HEK293 (cell line): ENCODE measurements at regions not wholly inside any gene's neighbourhood (a gene's known extent, or its start where the extent isn't known, plus 50 kb on each side); places are given as distances from the start of the nearest gene placed in this dataset.

Source experiments
- CTCF ChIA-PET: fragments of 350-600 bp; formaldehyde crosslinking; extraction: SDS; loops from one replicate; lab custom pipeline; 2021; ENCODE audit warnings: antibody characterized with exemption; lab: Yijun Ruan, JAX
- POLR2A ChIA-PET: fragments of 300-600 bp; formaldehyde crosslinking; extraction: SDS; loops from one replicate; lab custom pipeline; 2020; ENCODE audit warnings: antibody characterized with exemption, inconsistent platforms; lab: Yijun Ruan, JAX
- H3K27ac ChIP-seq: fragments of 200-500 bp; sonication (Bioruptor generic); 2 replicates; pipeline ENCODE4 v1.5.1; 2014; ENCODE audit warnings: low read depth, low read length, control low read depth, inconsistent platforms; ENCODE audit errors: extremely low read depth
- H3K36me3 ChIP-seq, 2 experiments: fragments of 200-500 bp in 1 of 2; sonication (Bioruptor generic) in 1 of 2; 1 replicate in 1 of 2; 2 replicates in 1 of 2; pipeline ENCODE4 v1.5.1; 2014 to 2017; ENCODE audit warnings: inconsistent platforms in 2 of 2, low read length in 2 of 2; ENCODE audit not compliant: control insufficient read depth in 2 of 2, insufficient read depth in 1 of 2
- H3K4me1 ChIP-seq: fragments of 200-500 bp; sonication (Bioruptor generic); 2 replicates; pipeline ENCODE4 v1.5.1; 2014; ENCODE audit warnings: mild to moderate bottlenecking, low read length, inconsistent platforms; ENCODE audit not compliant: control insufficient read depth, insufficient read depth
- H3K4me3 ChIP-seq: 2 replicates; pipeline ENCODE4 v1.5.1; 2011; ENCODE audit warnings: low read depth, mild to moderate bottlenecking, control low read depth, low read length, moderate library complexity
- H3K9me3 ChIP-seq: fragments of 200-500 bp; sonication (Bioruptor generic); 2 replicates; pipeline ENCODE4 v1.5.1; 2014; ENCODE audit warnings: low read depth, low read length, inconsistent platforms; ENCODE audit not compliant: control insufficient read depth, insufficient read depth
- HOXA7 ChIP-seq: sonication (generic); formaldehyde crosslinking; IDR thresholded peaks from 2 replicates; pipeline ENCODE4 v1.8.1; 2022; ENCODE audit warnings: missing genetic modification reagents, borderline replicate concordance
- HOXD13 ChIP-seq: sonication (generic); formaldehyde crosslinking; IDR thresholded peaks from 2 replicates; pipeline ENCODE4 v1.8.0; 2022; ENCODE audit warnings: missing genetic modification reagents, borderline replicate concordance
- MZF1 ChIP-seq: fragments of 450-650 bp; formaldehyde crosslinking; IDR thresholded peaks from 2 replicates; pipeline ENCODE4 v1.5.1; 2017; ENCODE audit warnings: missing biosample characterization, missing genetic modification characterization, borderline replicate concordance
- SP3 ChIP-seq: fragments of 450-650 bp; formaldehyde crosslinking; IDR thresholded peaks from 2 replicates; pipeline ENCODE4 v1.5.1; 2016; ENCODE audit warnings: missing biosample characterization, missing genetic modification characterization
- YY2 ChIP-seq: fragments of 450-650 bp; formaldehyde crosslinking; IDR thresholded peaks from 2 replicates; pipeline ENCODE4 v1.5.1; 2016; ENCODE audit warnings: missing biosample characterization, missing genetic modification characterization
- ZBTB1 ChIP-seq: fragments of 450-650 bp; formaldehyde crosslinking; IDR thresholded peaks from 2 replicates; pipeline ENCODE4 v1.5.1; 2016; ENCODE audit warnings: missing biosample characterization, missing genetic modification characterization
- ZNF114 ChIP-seq: fragments of 450-650 bp; formaldehyde crosslinking; IDR thresholded peaks from 2 replicates; pipeline ENCODE4 v1.5.0; 2017; ENCODE audit warnings: missing biosample characterization, missing genetic modification characterization
- ZNF121 ChIP-seq: fragments of 450-650 bp; formaldehyde crosslinking; IDR thresholded peaks from 2 replicates; pipeline ENCODE4 v1.5.1; 2016; ENCODE audit warnings: missing biosample characterization, missing genetic modification characterization
- ZNF133 ChIP-seq: fragments of 450-650 bp; formaldehyde crosslinking; IDR thresholded peaks from 2 replicates; pipeline ENCODE4 v1.5.1; 2016; ENCODE audit warnings: missing biosample characterization, missing genetic modification characterization
- ZNF138 ChIP-seq: fragments of 450-650 bp; formaldehyde crosslinking; IDR thresholded peaks from 2 replicates; pipeline ENCODE4 v1.5.1; 2016; ENCODE audit warnings: missing biosample characterization, missing genetic modification characterization, borderline replicate concordance
- ZNF155 ChIP-seq: fragments of 450-650 bp; formaldehyde crosslinking; IDR thresholded peaks from 2 replicates; pipeline ENCODE4 v1.5.1; 2016; ENCODE audit warnings: missing biosample characterization, missing genetic modification characterization
- ZNF169 ChIP-seq: fragments of 450-650 bp; formaldehyde crosslinking; IDR thresholded peaks from 2 replicates; pipeline ENCODE4 v1.5.1; 2016; ENCODE audit warnings: missing biosample characterization, missing genetic modification characterization
- ZNF184 ChIP-seq: fragments of 450-650 bp; IDR thresholded peaks from 2 replicates; pipeline ENCODE4 v1.5.1; 2018; ENCODE audit warnings: missing biosample characterization, mild to moderate bottlenecking, missing genetic modification characterization
- ZNF211 ChIP-seq: fragments of 450-650 bp; formaldehyde crosslinking; IDR thresholded peaks from 2 replicates; pipeline ENCODE4 v1.5.1; 2016; ENCODE audit warnings: low read depth, missing biosample characterization, missing genetic modification characterization
- ZNF23 ChIP-seq: fragments of 450-650 bp; formaldehyde crosslinking; IDR thresholded peaks from 2 replicates; pipeline ENCODE4 v1.5.1; 2016; ENCODE audit warnings: missing biosample characterization, missing genetic modification characterization, borderline replicate concordance
- ZNF302 ChIP-seq: fragments of 450-650 bp; formaldehyde crosslinking; IDR thresholded peaks from 2 replicates; pipeline ENCODE4 v1.5.1; 2016; ENCODE audit warnings: missing biosample characterization, missing genetic modification characterization, low read depth
- ZNF394 ChIP-seq: fragments of 450-650 bp; formaldehyde crosslinking; IDR thresholded peaks from 2 replicates; pipeline ENCODE4 v1.5.1; 2016; ENCODE audit warnings: missing biosample characterization, missing genetic modification characterization, mild to moderate bottlenecking, moderate library complexity, borderline replicate concordance
- ZNF433 ChIP-seq: fragments of 450-650 bp; formaldehyde crosslinking; IDR thresholded peaks from 2 replicates; pipeline ENCODE4 v1.5.1; 2016; ENCODE audit warnings: missing biosample characterization, missing genetic modification characterization, low read depth
- ZNF48 ChIP-seq: fragments of 450-650 bp; formaldehyde crosslinking; IDR thresholded peaks from 2 replicates; pipeline ENCODE4 v1.5.1; 2016; ENCODE audit warnings: missing biosample characterization, missing genetic modification characterization
- ZNF561 ChIP-seq: fragments of 450-650 bp; IDR thresholded peaks from 2 replicates; pipeline ENCODE4 v1.5.1; 2018; ENCODE audit warnings: missing biosample characterization, missing genetic modification characterization, borderline replicate concordance
- ZNF623 ChIP-seq: fragments of 450-650 bp; formaldehyde crosslinking; IDR thresholded peaks from 2 replicates; pipeline ENCODE4 v1.5.1; 2016; ENCODE audit warnings: missing biosample characterization, missing genetic modification characterization
- ZNF626 ChIP-seq: fragments of 450-650 bp; sonication (Bioruptor Pico); formaldehyde crosslinking; IDR thresholded peaks from 2 replicates; pipeline ENCODE4 v1.5.1; 2018; ENCODE audit warnings: missing biosample characterization, missing genetic modification characterization, inconsistent platforms
- ZNF629 ChIP-seq: fragments of 450-650 bp; formaldehyde crosslinking; IDR thresholded peaks from 2 replicates; pipeline ENCODE4 v1.5.1; 2017; ENCODE audit warnings: missing biosample characterization, missing genetic modification characterization
- ZNF654 ChIP-seq: fragments of 450-650 bp; formaldehyde crosslinking; IDR thresholded peaks from 2 replicates; pipeline ENCODE4 v1.5.1; 2016; ENCODE audit warnings: low read depth, missing biosample characterization, missing genetic modification characterization
- ZNF777 ChIP-seq: fragments of 450-650 bp; formaldehyde crosslinking; IDR thresholded peaks from 2 replicates; pipeline ENCODE4 v1.5.1; 2017; ENCODE audit warnings: missing biosample characterization, missing genetic modification characterization, borderline replicate concordance
- ZNF792 ChIP-seq: fragments of 450-650 bp; formaldehyde crosslinking; IDR thresholded peaks from 2 replicates; pipeline ENCODE4 v1.5.1; 2016; ENCODE audit warnings: missing biosample characterization, missing genetic modification characterization
- ZNF830 ChIP-seq: fragments of 450-650 bp; IDR thresholded peaks from 2 replicates; pipeline ENCODE4 v1.5.0; 2018; ENCODE audit warnings: missing biosample characterization, missing genetic modification characterization, low read depth, mild to moderate bottlenecking, moderate library complexity
- TF ChIP-seq, protein P1 (sequence below): fragments of 450-650 bp; formaldehyde crosslinking; IDR thresholded peaks from 2 replicates; pipeline ENCODE4 v1.5.1; 2016; ENCODE audit warnings: missing biosample characterization, missing genetic modification characterization, borderline replicate concordance
- TF ChIP-seq, protein P2 (sequence below): fragments of 450-650 bp; formaldehyde crosslinking; IDR thresholded peaks from 2 replicates; pipeline ENCODE4 v1.5.1; 2016; ENCODE audit warnings: missing biosample characterization, missing genetic modification characterization
- TF ChIP-seq, protein P3 (sequence below): fragments of 450-650 bp; formaldehyde crosslinking; IDR thresholded peaks from 2 replicates; pipeline ENCODE4 v1.5.1; 2016; ENCODE audit warnings: missing biosample characterization, missing genetic modification characterization, low read depth

DNA sequence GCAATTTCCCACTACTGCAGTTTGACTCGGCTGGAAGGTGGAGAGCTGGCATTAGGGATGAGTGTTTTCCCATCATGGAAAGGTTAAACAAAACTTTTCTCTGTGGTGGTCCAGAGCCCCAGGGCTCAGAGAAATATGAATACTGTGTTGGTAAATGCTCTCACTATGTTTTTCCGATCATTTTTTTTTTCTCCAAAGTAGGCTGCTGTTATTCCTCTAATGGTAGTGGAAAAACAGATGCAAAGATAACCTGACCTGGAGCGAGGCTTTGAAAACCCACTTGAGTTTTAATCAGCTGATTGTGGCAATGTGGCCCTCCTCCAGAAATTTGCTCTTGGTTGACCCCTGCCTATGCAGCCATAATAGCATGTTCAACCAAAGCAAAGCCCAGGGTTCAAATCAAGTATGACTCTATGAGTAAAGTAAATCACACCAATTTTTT is 320.8 kb upstream of the CTNNB1 start:
- H3K36me3 ChIP-seq: no peaks in the 10 kb centered on the region
- POLR2A ChIA-PET: no interaction called here
- H3K4me3 ChIP-seq: no peak overlapping the region
- TF ChIP-seq ZNF302 (tag by site-specific recombination) (no peak), ZNF211 (tag by site-specific recombination) (no peak), ZNF626 (tag by site-specific recombination) (no peak), ZNF629 (tag by site-specific recombination) (no peak), ZNF169 (tag by site-specific recombination) (no peak), HOXA7 (CRISPR knock-in tag) (no peak), ZBTB1 (tag by site-specific recombination) (no peak), ZNF830 (tag by site-specific recombination) (no peak), ZNF433 (tag by site-specific recombination) (no peak), ZNF792 (tag by site-specific recombination) (no peak), ZNF114 (tag by site-specific recombination) (no peak), ZNF133 (tag by site-specific recombination) (no peak), MZF1 (tag by site-specific recombination) (no peak), ZNF121 (tag by site-specific recombination) (no peak)
- TF ChIP-seq, protein P1, sequence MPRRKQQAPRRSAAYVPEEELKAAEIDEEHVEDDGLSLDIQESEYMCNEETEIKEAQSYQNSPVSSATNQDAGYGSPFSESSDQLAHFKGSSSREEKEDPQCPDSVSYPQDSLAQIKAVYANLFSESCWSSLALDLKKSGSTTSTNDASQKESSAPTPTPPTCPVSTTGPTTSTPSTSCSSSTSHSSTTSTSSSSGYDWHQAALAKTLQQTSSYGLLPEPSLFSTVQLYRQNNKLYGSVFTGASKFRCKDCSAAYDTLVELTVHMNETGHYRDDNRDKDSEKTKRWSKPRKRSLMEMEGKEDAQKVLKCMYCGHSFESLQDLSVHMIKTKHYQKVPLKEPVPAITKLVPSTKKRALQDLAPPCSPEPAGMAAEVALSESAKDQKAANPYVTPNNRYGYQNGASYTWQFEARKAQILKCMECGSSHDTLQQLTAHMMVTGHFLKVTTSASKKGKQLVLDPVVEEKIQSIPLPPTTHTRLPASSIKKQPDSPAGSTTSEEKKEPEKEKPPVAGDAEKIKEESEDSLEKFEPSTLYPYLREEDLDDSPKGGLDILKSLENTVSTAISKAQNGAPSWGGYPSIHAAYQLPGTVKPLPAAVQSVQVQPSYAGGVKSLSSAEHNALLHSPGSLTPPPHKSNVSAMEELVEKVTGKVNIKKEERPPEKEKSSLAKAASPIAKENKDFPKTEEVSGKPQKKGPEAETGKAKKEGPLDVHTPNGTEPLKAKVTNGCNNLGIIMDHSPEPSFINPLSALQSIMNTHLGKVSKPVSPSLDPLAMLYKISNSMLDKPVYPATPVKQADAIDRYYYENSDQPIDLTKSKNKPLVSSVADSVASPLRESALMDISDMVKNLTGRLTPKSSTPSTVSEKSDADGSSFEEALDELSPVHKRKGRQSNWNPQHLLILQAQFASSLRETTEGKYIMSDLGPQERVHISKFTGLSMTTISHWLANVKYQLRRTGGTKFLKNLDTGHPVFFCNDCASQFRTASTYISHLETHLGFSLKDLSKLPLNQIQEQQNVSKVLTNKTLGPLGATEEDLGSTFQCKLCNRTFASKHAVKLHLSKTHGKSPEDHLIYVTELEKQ (tag by site-specific recombination): no peak
- TF ChIP-seq, protein P2, sequence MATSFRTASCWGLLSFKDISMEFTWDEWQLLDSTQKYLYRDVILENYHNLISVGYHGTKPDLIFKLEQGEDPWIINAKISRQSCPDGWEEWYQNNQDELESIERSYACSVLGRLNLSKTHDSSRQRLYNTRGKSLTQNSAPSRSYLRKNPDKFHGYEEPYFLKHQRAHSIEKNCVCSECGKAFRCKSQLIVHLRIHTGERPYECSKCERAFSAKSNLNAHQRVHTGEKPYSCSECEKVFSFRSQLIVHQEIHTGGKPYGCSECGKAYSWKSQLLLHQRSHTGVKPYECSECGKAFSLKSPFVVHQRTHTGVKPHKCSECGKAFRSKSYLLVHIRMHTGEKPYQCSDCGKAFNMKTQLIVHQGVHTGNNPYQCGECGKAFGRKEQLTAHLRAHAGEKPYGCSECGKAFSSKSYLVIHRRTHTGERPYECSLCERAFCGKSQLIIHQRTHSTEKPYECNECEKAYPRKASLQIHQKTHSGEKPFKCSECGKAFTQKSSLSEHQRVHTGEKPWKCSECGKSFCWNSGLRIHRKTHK (tag by site-specific recombination): no peak
- TF ChIP-seq, all 188 proteins: peak for 0
- no peaks in the 10 kb centered on the region for H3K4me1 ChIP-seq
- no peak overlapping the region for H3K27ac ChIP-seq
- no peaks in the 10 kb centered on the region for H3K9me3 ChIP-seq
- CTCF ChIA-PET: no interaction called here

DNA sequence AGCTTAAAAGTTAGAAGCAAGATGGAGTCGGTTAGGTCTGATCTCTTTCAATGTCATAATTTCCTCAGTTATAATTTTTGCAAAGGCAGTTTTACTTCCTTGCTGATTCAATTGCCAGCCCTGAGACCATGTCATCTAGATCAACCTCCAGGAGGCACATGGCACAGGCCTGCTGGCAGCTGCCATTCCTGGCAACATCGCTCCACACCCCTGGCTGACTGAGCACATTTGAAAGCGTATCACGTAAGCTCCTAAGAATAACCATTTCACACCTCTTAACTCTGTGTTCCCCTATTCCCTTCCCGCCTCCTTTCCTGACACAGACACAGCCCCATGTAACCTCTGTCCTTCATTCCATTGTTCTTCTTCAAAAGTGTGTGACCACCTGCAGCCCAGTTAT is 313.9 kb upstream of the CTNNB1 start:
- H3K9me3 ChIP-seq: no peaks in the 10 kb centered on the region
- CTCF ChIA-PET: no interaction called here
- no peaks in the 10 kb centered on the region for H3K4me1 ChIP-seq
- no peaks in the 10 kb centered on the region for H3K36me3 ChIP-seq
- no peak overlapping the region for H3K4me3 ChIP-seq
- no peak overlapping the region for H3K27ac ChIP-seq
- no peak for TF ChIP-seq HOXD13 (CRISPR knock-in tag)
- TF ChIP-seq SP3 (tag by site-specific recombination): no peak
- TF ChIP-seq ZNF623: no peak
- no peak for TF ChIP-seq ZNF48 (tag by site-specific recombination)
- TF ChIP-seq ZNF155 (tag by site-specific recombination): no peak
- no peak for TF ChIP-seq ZNF777
- no peak for TF ChIP-seq ZNF138 (tag by site-specific recombination)
- no peak for TF ChIP-seq YY2 (tag by site-specific recombination)
- no peak for TF ChIP-seq ZNF654 (tag by site-specific recombination)
- no peak for TF ChIP-seq ZNF561 (tag by site-specific recombination)
- TF ChIP-seq ZNF184 (tag by site-specific recombination): no peak
- TF ChIP-seq, protein P3, sequence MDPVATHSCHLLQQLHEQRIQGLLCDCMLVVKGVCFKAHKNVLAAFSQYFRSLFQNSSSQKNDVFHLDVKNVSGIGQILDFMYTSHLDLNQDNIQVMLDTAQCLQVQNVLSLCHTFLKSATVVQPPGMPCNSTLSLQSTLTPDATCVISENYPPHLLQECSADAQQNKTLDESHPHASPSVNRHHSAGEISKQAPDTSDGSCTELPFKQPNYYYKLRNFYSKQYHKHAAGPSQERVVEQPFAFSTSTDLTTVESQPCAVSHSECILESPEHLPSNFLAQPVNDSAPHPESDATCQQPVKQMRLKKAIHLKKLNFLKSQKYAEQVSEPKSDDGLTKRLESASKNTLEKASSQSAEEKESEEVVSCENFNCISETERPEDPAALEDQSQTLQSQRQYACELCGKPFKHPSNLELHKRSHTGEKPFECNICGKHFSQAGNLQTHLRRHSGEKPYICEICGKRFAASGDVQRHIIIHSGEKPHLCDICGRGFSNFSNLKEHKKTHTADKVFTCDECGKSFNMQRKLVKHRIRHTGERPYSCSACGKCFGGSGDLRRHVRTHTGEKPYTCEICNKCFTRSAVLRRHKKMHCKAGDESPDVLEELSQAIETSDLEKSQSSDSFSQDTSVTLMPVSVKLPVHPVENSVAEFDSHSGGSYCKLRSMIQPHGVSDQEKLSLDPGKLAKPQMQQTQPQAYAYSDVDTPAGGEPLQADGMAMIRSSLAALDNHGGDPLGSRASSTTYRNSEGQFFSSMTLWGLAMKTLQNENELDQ (tag by site-specific recombination): no peak
- no peak for TF ChIP-seq ZNF394 (tag by site-specific recombination)
- TF ChIP-seq ZNF23 (tag by site-specific recombination): no peak
- TF ChIP-seq, all 188 proteins: peak for 0
- POLR2A ChIA-PET: no interaction called here
